Activated naive CD4-positive, alpha-beta T cell treated with anti-CD3 and anti-CD28 coated beads, Interleukin-2, amount 50 U/mL, for 24 hours (primary cell): ENCODE measurements at regions not wholly inside any gene's neighbourhood (a gene's known extent, or its start where the extent isn't known, plus 50 kb on each side); places are given as distances from the start of the nearest gene placed in this dataset.

Experiments used
- H3K27ac Mint-ChIP-seq: one replicate; pipeline ENCODE4 v1.8.0; 2021; ENCODE audit warnings: mild to moderate bottlenecking, mixed read lengths
- H3K27me3 Mint-ChIP-seq: one replicate; pipeline ENCODE4 v1.8.0; 2021; ENCODE audit warnings: mixed read lengths
- H3K36me3 Mint-ChIP-seq: one replicate; pipeline ENCODE4 v1.8.0; 2021; ENCODE audit warnings: mixed read lengths
- H3K4me1 Mint-ChIP-seq: one replicate; pipeline ENCODE4 v1.8.0; 2021; ENCODE audit warnings: mixed read lengths
- H3K4me3 Mint-ChIP-seq: one replicate; pipeline ENCODE4 v1.8.0; 2021; ENCODE audit warnings: mild to moderate bottlenecking, mixed read lengths
- H3K9me3 Mint-ChIP-seq: one replicate; pipeline ENCODE4 v1.8.0; 2021; ENCODE audit warnings: mixed read lengths

GRCh38 chr6:156725712-156726111 is 51.5 kb upstream of the ARID1B start:
- Mint-ChIP-seq H3K9me3 (no peaks in the 10 kb centered on the region), H3K4me3 (no peak overlapping the region), H3K36me3 (no peaks in the 10 kb centered on the region), H3K27ac (no peak overlapping the region), H3K4me1 (peaks cover 3% of the 10 kb centered on the region), H3K27me3 (no peaks in the 10 kb centered on the region)

GRCh38 chr6:156720691-156721685 is 56.2 kb upstream of the ARID1B start:
- peak overlapping the region; percentile 70 for H3K4me3 Mint-ChIP-seq
- no peaks in the 10 kb centered on the region for H3K36me3 Mint-ChIP-seq
- H3K27me3 Mint-ChIP-seq: no peaks in the 10 kb centered on the region
- no peaks in the 10 kb centered on the region for H3K9me3 Mint-ChIP-seq
- peaks cover 16% of the 10 kb centered on the region for H3K4me1 Mint-ChIP-seq
- H3K27ac Mint-ChIP-seq: no peak overlapping the region

- Mint-ChIP-seq H3K36me3 (no peaks in the 10 kb centered on the region), H3K27me3 (peaks cover 1% of the 10 kb centered on the region), H3K4me1 (peaks cover 16% of the 10 kb centered on the region), H3K9me3 (no peaks in the 10 kb centered on the region), H3K27ac (peak overlapping the region; percentile 93), H3K4me3 (peak overlapping the region; percentile 81)
Observed at GRCh38 chr6:156719720-156720563, 57.2 kb upstream of the ARID1B start.

- no peaks in the 10 kb centered on the region for H3K9me3 Mint-ChIP-seq
- H3K36me3 Mint-ChIP-seq: no peaks in the 10 kb centered on the region
- peaks cover 16% of the 10 kb centered on the region for H3K4me1 Mint-ChIP-seq
- H3K27ac Mint-ChIP-seq: peak overlapping the region; percentile 93
- peaks cover 1% of the 10 kb centered on the region for H3K27me3 Mint-ChIP-seq
- H3K4me3 Mint-ChIP-seq: peak overlapping the region; percentile 81
Observed at GRCh38 chr6:156719395-156719719, 57.8 kb upstream of the ARID1B start.

- no peaks in the 10 kb centered on the region for H3K9me3 Mint-ChIP-seq
- H3K4me1 Mint-ChIP-seq: peaks cover 16% of the 10 kb centered on the region
- H3K4me3 Mint-ChIP-seq: peak overlapping the region; percentile 81
- H3K36me3 Mint-ChIP-seq: no peaks in the 10 kb centered on the region
- H3K27me3 Mint-ChIP-seq: peaks cover 1% of the 10 kb centered on the region
- no peak overlapping the region for H3K27ac Mint-ChIP-seq
Observed at GRCh38 chr6:156718647-156719394, 58.4 kb upstream of the ARID1B start.

- Mint-ChIP-seq H3K27me3 (peaks cover 1% of the 10 kb centered on the region), H3K27ac (no peak overlapping the region), H3K4me1 (peaks cover 16% of the 10 kb centered on the region), H3K36me3 (no peaks in the 10 kb centered on the region), H3K9me3 (no peaks in the 10 kb centered on the region), H3K4me3 (no peak overlapping the region)
Observed at GRCh38 chr6:156717542-156717941, 59.6 kb upstream of the ARID1B start.

- H3K27ac Mint-ChIP-seq: no peak overlapping the region
- peaks cover 14% of the 10 kb centered on the region for H3K4me1 Mint-ChIP-seq
- no peaks in the 10 kb centered on the region for H3K36me3 Mint-ChIP-seq
- H3K4me3 Mint-ChIP-seq: no peak overlapping the region
- H3K27me3 Mint-ChIP-seq: peaks cover 1% of the 10 kb centered on the region
- no peaks in the 10 kb centered on the region for H3K9me3 Mint-ChIP-seq
Observed at GRCh38 chr6:156715839-156716238, 61.3 kb upstream of the ARID1B start.

GRCh38 chr6:156713548-156713947 is 63.6 kb upstream of the ARID1B start:
- no peaks in the 10 kb centered on the region for H3K9me3 Mint-ChIP-seq
- H3K4me1 Mint-ChIP-seq: no peaks in the 10 kb centered on the region
- H3K27me3 Mint-ChIP-seq: peaks cover 1% of the 10 kb centered on the region
- no peak overlapping the region for H3K27ac Mint-ChIP-seq
- H3K36me3 Mint-ChIP-seq: no peaks in the 10 kb centered on the region
- no peak overlapping the region for H3K4me3 Mint-ChIP-seq

GRCh38 chr6:156710479-156710878 is 66.7 kb upstream of the ARID1B start:
- Mint-ChIP-seq H3K9me3 (no peaks in the 10 kb centered on the region), H3K27ac (no peak overlapping the region), H3K27me3 (peaks cover 7% of the 10 kb centered on the region), H3K4me3 (no peak overlapping the region), H3K36me3 (peaks cover 6% of the 10 kb centered on the region), H3K4me1 (no peaks in the 10 kb centered on the region)

GRCh38 chr6:156707818-156708217 is 69.4 kb upstream of the ARID1B start:
- Mint-ChIP-seq H3K4me1 (no peaks in the 10 kb centered on the region), H3K36me3 (peaks cover 7% of the 10 kb centered on the region), H3K4me3 (no peak overlapping the region), H3K27me3 (peaks cover 7% of the 10 kb centered on the region), H3K9me3 (no peaks in the 10 kb centered on the region), H3K27ac (no peak overlapping the region)

- no peak overlapping the region for H3K27ac Mint-ChIP-seq
- no peaks in the 10 kb centered on the region for H3K9me3 Mint-ChIP-seq
- H3K4me1 Mint-ChIP-seq: no peaks in the 10 kb centered on the region
- no peak overlapping the region for H3K4me3 Mint-ChIP-seq
- H3K27me3 Mint-ChIP-seq: peaks cover 7% of the 10 kb centered on the region
- H3K36me3 Mint-ChIP-seq: peaks cover 7% of the 10 kb centered on the region
Observed at GRCh38 chr6:156703719-156704118, 73.5 kb upstream of the ARID1B start.

- H3K27ac Mint-ChIP-seq: no peak overlapping the region
- H3K4me3 Mint-ChIP-seq: no peak overlapping the region
- H3K27me3 Mint-ChIP-seq: peaks cover 5% of the 10 kb centered on the region
- no peaks in the 10 kb centered on the region for H3K4me1 Mint-ChIP-seq
- no peaks in the 10 kb centered on the region for H3K9me3 Mint-ChIP-seq
- peaks cover 5% of the 10 kb centered on the region for H3K36me3 Mint-ChIP-seq
Observed at GRCh38 chr6:156701966-156702365, 75.2 kb upstream of the ARID1B start.

GRCh38 chr6:156700440-156701057 is 76.6 kb upstream of the ARID1B start:
- no peaks in the 10 kb centered on the region for H3K9me3 Mint-ChIP-seq
- no peaks in the 10 kb centered on the region for H3K4me1 Mint-ChIP-seq
- H3K36me3 Mint-ChIP-seq: peaks cover 2% of the 10 kb centered on the region
- no peak overlapping the region for H3K27ac Mint-ChIP-seq
- no peak overlapping the region for H3K4me3 Mint-ChIP-seq
- peaks cover 4% of the 10 kb centered on the region for H3K27me3 Mint-ChIP-seq

- H3K4me3 Mint-ChIP-seq: no peak overlapping the region
- no peaks in the 10 kb centered on the region for H3K36me3 Mint-ChIP-seq
- peaks cover 2% of the 10 kb centered on the region for H3K27me3 Mint-ChIP-seq
- H3K4me1 Mint-ChIP-seq: no peaks in the 10 kb centered on the region
- no peaks in the 10 kb centered on the region for H3K9me3 Mint-ChIP-seq
- H3K27ac Mint-ChIP-seq: no peak overlapping the region
Observed at GRCh38 chr6:156699935-156700334, 77.2 kb upstream of the ARID1B start.

GRCh38 chr6:156699017-156699421 is 78.2 kb upstream of the ARID1B start:
- Mint-ChIP-seq H3K9me3 (no peaks in the 10 kb centered on the region), H3K27ac (no peak overlapping the region), H3K4me3 (no peak overlapping the region), H3K4me1 (no peaks in the 10 kb centered on the region), H3K27me3 (peaks cover 2% of the 10 kb centered on the region), H3K36me3 (no peaks in the 10 kb centered on the region)
